LNCAP (cell line): ENCODE measurements at regions not wholly inside any gene's neighbourhood (a gene's known extent, or its start where the extent isn't known, plus 50 kb on each side); places are given as distances from the start of the nearest gene placed in this dataset.
A peak's percentile ranks its signal among the peaks of the same experiment; 100 is the strongest.

ENCODE experiments used
- CTCF ChIP-seq: fragments of 450-650 bp; IDR thresholded peaks from 2 replicates; pipeline ENCODE4 v1.5.1; 2017; ENCODE audit warnings: mild to moderate bottlenecking

- no peak for TF ChIP-seq CTCF
Observed at GRCh38 chrX:130974323-130974722, 71.3 kb upstream of the ENOX2 start.

GRCh38 chrX:130975947-130976346 is 72.9 kb upstream of the ENOX2 start:
- TF ChIP-seq CTCF: peak; percentile 54

- no peak for TF ChIP-seq CTCF
Observed at GRCh38 chrX:130981836-130982235, 76.3 kb upstream of the ARHGAP36 start.

- TF ChIP-seq CTCF: no peak
Observed at GRCh38 chrX:130984782-130985181, 73.4 kb upstream of the ARHGAP36 start.

GRCh38 chrX:130987241-130987640 is 70.9 kb upstream of the ARHGAP36 start:
- TF ChIP-seq CTCF: no peak

GRCh38 chrX:130990723-130991122 is 67.4 kb upstream of the ARHGAP36 start:
- TF ChIP-seq CTCF: no peak

- TF ChIP-seq CTCF: peak; percentile 52
Observed at GRCh38 chrX:130994671-130995070, 63.5 kb upstream of the ARHGAP36 start.

- no peak for TF ChIP-seq CTCF
Observed at GRCh38 chrX:130995439-130995838, 62.7 kb upstream of the ARHGAP36 start.
